GM19025 (cell line): ENCODE measurements at regions not wholly inside any gene's neighbourhood (a gene's known extent, or its start where the extent isn't known, plus 50 kb on each side); places are given as distances from the start of the nearest gene placed in this dataset.
A peak's percentile ranks its signal among the peaks of the same experiment; 100 is the strongest.
"Not testable (repeated sequence)": the region's sequence is repeated elsewhere in the genome, so short reads cannot be mapped to it uniquely, and the experiment has no call there.

Source experiments
- ATAC-seq: cut with Tn5 transposase; IDR thresholded peaks from one replicate; pipeline ENCODE4 v1.9.1; 2021; ENCODE audit warnings: mild to moderate bottlenecking, low read depth, moderate library complexity; ENCODE audit not compliant: unreplicated experiment

- ATAC-seq = no peak
These were observed 78.9 kb upstream of the CCND2 start for GRCh38 chr12:4194668-4195067.

- ATAC-seq = no peak
These were observed 79.7 kb upstream of the CCND2 start for GRCh38 chr12:4193821-4194220.

GRCh38 chr12:4191642-4192041, 81.9 kb upstream of the CCND2 start:
- no peak for ATAC-seq

GRCh38 chr12:4191149-4191548, 82.4 kb upstream of the CCND2 start:
- no peak for ATAC-seq

GRCh38 chr12:4190366-4191063, 83.0 kb upstream of the CCND2 start:
- no peak for ATAC-seq

GRCh38 chr12:4189721-4190120, 83.8 kb upstream of the CCND2 start:
- no peak for ATAC-seq

GRCh38 chr12:4187916-4188315, 85.6 kb upstream of the CCND2 start:
- no peak for ATAC-seq

- ATAC-seq = not testable (repeated sequence)
These were observed 86.2 kb upstream of the CCND2 start for GRCh38 chr12:4187315-4187714.

- no peak for ATAC-seq
These were observed 95.0 kb upstream of the CCND2 start for GRCh38 chr12:4178424-4179170.

- ATAC-seq = no peak
These were observed 96.3 kb upstream of the CCND2 start for GRCh38 chr12:4177262-4177661.

GRCh38 chr12:4176168-4176567, 97.4 kb upstream of the CCND2 start:
- ATAC-seq = no peak

GRCh38 chr12:4174417-4174816, 99.1 kb upstream of the CCND2 start:
- ATAC-seq = no peak

- no peak for ATAC-seq
These were observed 100.6 kb upstream of the CCND2 start for GRCh38 chr12:4172999-4173398.

- no peak for ATAC-seq
These were observed 101.8 kb upstream of the CCND2 start for GRCh38 chr12:4171742-4172141.

GRCh38 chr12:4169959-4170358, 103.6 kb upstream of the CCND2 start:
- ATAC-seq = no peak

GRCh38 chr12:4169531-4169930, 104.0 kb upstream of the CCND2 start:
- no peak for ATAC-seq

GRCh38 chr12:4168036-4168435, 105.5 kb upstream of the CCND2 start:
- no peak for ATAC-seq

GRCh38 chr12:4164559-4165558, 108.7 kb upstream of the CCND2 start:
- ATAC-seq = peak; percentile 74

- no peak for ATAC-seq
These were observed 109.4 kb upstream of the CCND2 start for GRCh38 chr12:4164188-4164558.

- ATAC-seq = no peak
These were observed 111.8 kb upstream of the CCND2 start for GRCh38 chr12:4161718-4162117.
